DOHH2 (cell line): ENCODE measurements at regions not wholly inside any gene's neighbourhood (a gene's known extent, or its start where the extent isn't known, plus 50 kb on each side); places are given as distances from the start of the nearest gene placed in this dataset.
"Not testable (repeated sequence)": the region's sequence is repeated elsewhere in the genome, so short reads cannot be mapped to it uniquely, and the experiment has no call there.

Experiments used
- H3F3A ChIP-seq: fragments of 200-600 bp; sonication (generic), shearing (Covaris generic); 2 replicates; pipeline ENCODE4 v1.6.0; 2016; ENCODE audit warnings: antibody characterized with exemption, mild to moderate bottlenecking; ENCODE audit not compliant: control insufficient read depth, insufficient read depth
- H3K27ac ChIP-seq: fragments of 200-600 bp; sonication (generic); 2 replicates; pipeline ENCODE4 v1.5.1; 2014; ENCODE audit warnings: low read depth, mild to moderate bottlenecking, low read length, moderate library complexity
- H3K27me3 ChIP-seq: fragments of 200-600 bp; sonication (generic); 2 replicates; pipeline ENCODE4 v1.6.1; 2014; ENCODE audit warnings: mild to moderate bottlenecking, low read length, mixed read lengths; ENCODE audit not compliant: control insufficient read depth
- H3K36me3 ChIP-seq: fragments of 200-600 bp; sonication (generic); 2 replicates; pipeline ENCODE4 v1.6.1; 2014; ENCODE audit warnings: mild to moderate bottlenecking, low read length, moderate library complexity, mixed read lengths; ENCODE audit not compliant: control insufficient read depth
- H3K4me1 ChIP-seq: fragments of 200-600 bp; sonication (generic); 2 replicates; pipeline ENCODE4 v1.6.1; 2014; ENCODE audit warnings: mild to moderate bottlenecking, low read length, mixed read lengths; ENCODE audit not compliant: control insufficient read depth
- H3K4me2 ChIP-seq: fragments of 200-600 bp; sonication (generic); 2 replicates; pipeline ENCODE4 v1.6.0; 2014; ENCODE audit warnings: mild to moderate bottlenecking, low read length, moderate library complexity
- H3K4me3 ChIP-seq: fragments of 200-600 bp; sonication (generic); 2 replicates; pipeline ENCODE4 v1.5.1; 2014; ENCODE audit warnings: mild to moderate bottlenecking, low read length, mixed read lengths
- H3K79me2 ChIP-seq: fragments of 200-600 bp; sonication (generic); 2 replicates; pipeline ENCODE4 v1.6.1; 2014; ENCODE audit warnings: mild to moderate bottlenecking, low read length, mixed read lengths; ENCODE audit not compliant: control insufficient read depth
- H3K9me2 ChIP-seq: fragments of 200-600 bp; sonication (generic); replicated peaks from 2 replicates; pipeline ENCODE4 v1.6.1; 2014; ENCODE audit warnings: mild to moderate bottlenecking, low read length, mixed read lengths; ENCODE audit not compliant: control insufficient read depth
- H3K9me3 ChIP-seq: fragments of 200-600 bp; sonication (generic); 2 replicates; pipeline ENCODE4 v1.6.1; 2014; ENCODE audit warnings: antibody characterized with exemption, low read length, mixed read lengths; ENCODE audit not compliant: control insufficient read depth, insufficient read depth
- H4K20me1 ChIP-seq: fragments of 200-600 bp; sonication (generic); 2 replicates; pipeline ENCODE4 v1.6.0; 2014; ENCODE audit warnings: low read depth, mild to moderate bottlenecking, antibody characterized with exemption, low read length, moderate library complexity; ENCODE audit not compliant: control insufficient read depth, insufficient read depth
- EZH2phosphoT487 ChIP-seq: fragments of 200-600 bp; sonication (generic); IDR thresholded peaks from 2 replicates; pipeline ENCODE4 v1.6.1; 2017; ENCODE audit warnings: borderline replicate concordance, mild to moderate bottlenecking, antibody characterized with exemption, low read length, moderate library complexity, mixed read lengths
- TF ChIP-seq, protein P1 (sequence below): fragments of 200-600 bp; sonication (generic); IDR thresholded peaks from one replicate; pipeline ENCODE4 v1.5.1; 2014; ENCODE audit warnings: antibody characterized with exemption, mild to moderate bottlenecking, low read depth, low read length; ENCODE audit not compliant: poor library complexity, severe bottlenecking

- Histone ChIP-seq H3K4me1 (no peaks in the 10 kb centered on the region), H3F3A (no peaks in the 10 kb centered on the region), H3K4me3 (no peak overlapping the region), H3K79me2 (no peaks in the 10 kb centered on the region), H4K20me1 (no peaks in the 10 kb centered on the region), H3K36me3 (no peaks in the 10 kb centered on the region), H3K9me3 (no peaks in the 10 kb centered on the region; the same call in 1 of the 2 replicates), H3K27me3 (no peaks in the 10 kb centered on the region), H3K4me2 (no peak overlapping the region), H3K27ac (no peak overlapping the region), H3K9me2 (no peaks in the 10 kb centered on the region)
- no peak for TF ChIP-seq EZH2phosphoT487
- TF ChIP-seq, protein P1, sequence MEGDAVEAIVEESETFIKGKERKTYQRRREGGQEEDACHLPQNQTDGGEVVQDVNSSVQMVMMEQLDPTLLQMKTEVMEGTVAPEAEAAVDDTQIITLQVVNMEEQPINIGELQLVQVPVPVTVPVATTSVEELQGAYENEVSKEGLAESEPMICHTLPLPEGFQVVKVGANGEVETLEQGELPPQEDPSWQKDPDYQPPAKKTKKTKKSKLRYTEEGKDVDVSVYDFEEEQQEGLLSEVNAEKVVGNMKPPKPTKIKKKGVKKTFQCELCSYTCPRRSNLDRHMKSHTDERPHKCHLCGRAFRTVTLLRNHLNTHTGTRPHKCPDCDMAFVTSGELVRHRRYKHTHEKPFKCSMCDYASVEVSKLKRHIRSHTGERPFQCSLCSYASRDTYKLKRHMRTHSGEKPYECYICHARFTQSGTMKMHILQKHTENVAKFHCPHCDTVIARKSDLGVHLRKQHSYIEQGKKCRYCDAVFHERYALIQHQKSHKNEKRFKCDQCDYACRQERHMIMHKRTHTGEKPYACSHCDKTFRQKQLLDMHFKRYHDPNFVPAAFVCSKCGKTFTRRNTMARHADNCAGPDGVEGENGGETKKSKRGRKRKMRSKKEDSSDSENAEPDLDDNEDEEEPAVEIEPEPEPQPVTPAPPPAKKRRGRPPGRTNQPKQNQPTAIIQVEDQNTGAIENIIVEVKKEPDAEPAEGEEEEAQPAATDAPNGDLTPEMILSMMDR: no peak
Observed at GRCh38 chr5:145407300-145408047, 427.7 kb downstream of the PRELID2 start.

GRCh38 chr5:145403992-145404391 lies 431.1 kb downstream of the PRELID2 start:
- Histone ChIP-seq H3K27ac (no peak overlapping the region), H3K9me2 (no peaks in the 10 kb centered on the region), H3K27me3 (no peaks in the 10 kb centered on the region), H3K4me1 (no peaks in the 10 kb centered on the region), H3K4me3 (no peak overlapping the region), H3K9me3 (no peaks in the 10 kb centered on the region), H3K36me3 (no peaks in the 10 kb centered on the region), H3F3A (no peaks in the 10 kb centered on the region), H3K4me2 (no peak overlapping the region), H4K20me1 (no peaks in the 10 kb centered on the region), H3K79me2 (no peaks in the 10 kb centered on the region)
- TF ChIP-seq EZH2phosphoT487: no peak
- TF ChIP-seq, protein P1: no peak

- H3K4me2 ChIP-seq: no peak overlapping the region
- H3K79me2 ChIP-seq: no peaks in the 10 kb centered on the region
- no peak for TF ChIP-seq EZH2phosphoT487
- H3F3A ChIP-seq: no peaks in the 10 kb centered on the region
- no peak overlapping the region for H3K27ac ChIP-seq
- H3K9me2 ChIP-seq: no peaks in the 10 kb centered on the region
- H3K4me1 ChIP-seq: no peaks in the 10 kb centered on the region
- no peaks in the 10 kb centered on the region for H3K9me3 ChIP-seq
- no peaks in the 10 kb centered on the region for H3K36me3 ChIP-seq
- H3K4me3 ChIP-seq: no peak overlapping the region
- H4K20me1 ChIP-seq: no peaks in the 10 kb centered on the region
- no peaks in the 10 kb centered on the region for H3K27me3 ChIP-seq
Observed at GRCh38 chr5:145396888-145397287, 438.3 kb downstream of the PRELID2 start.

- not testable (repeated sequence) for H3K27ac ChIP-seq, H3K36me3 ChIP-seq, H3K9me2 ChIP-seq, H3K79me2 ChIP-seq, H3K4me1 ChIP-seq, H4K20me1 ChIP-seq, H3K27me3 ChIP-seq, H3K4me2 ChIP-seq, H3K4me3 ChIP-seq, H3F3A ChIP-seq, H3K9me3 ChIP-seq
Observed at GRCh38 chr5:145395151-145395550, 440.0 kb downstream of the PRELID2 start.
